OCI-LY3 (cell line): ENCODE measurements at regions not wholly inside any gene's neighbourhood (a gene's known extent, or its start where the extent isn't known, plus 50 kb on each side); places are given as distances from the start of the nearest gene placed in this dataset.

Experiments used
- H2AFZ ChIP-seq: fragments of 200-600, 300-600 bp; shearing (Covaris generic); 2 replicates; pipeline ENCODE4 v1.6.0; 2014; ENCODE audit warnings: antibody characterized with exemption, low read depth, low read length
- H3K27ac ChIP-seq: fragments of 200-600, 300-600 bp; sonication (generic); 2 replicates; pipeline ENCODE4 v1.5.1; 2014; ENCODE audit warnings: mild to moderate bottlenecking, low read length, moderate library complexity, mixed read lengths
- H3K27me3 ChIP-seq: fragments of 200-600, 300-600 bp; sonication (generic); 2 replicates; pipeline ENCODE4 v1.6.1; 2014; ENCODE audit warnings: low read depth, low read length, mixed read lengths
- H3K36me3 ChIP-seq: fragments of 200-600, 300-600 bp; sonication (generic); replicated peaks from 2 replicates; pipeline ENCODE3; 2014; ENCODE audit warnings: low read depth, low read length, mixed read lengths
- H3K4me1 ChIP-seq: fragments of 300-600, 200-600 bp; sonication (generic); 2 replicates; pipeline ENCODE4 v1.6.1; 2014; ENCODE audit warnings: low read length, mixed read lengths
- H3K4me2 ChIP-seq: fragments of 200-600, 300-600 bp; sonication (generic); 2 replicates; pipeline ENCODE4 v1.6.1; 2014; ENCODE audit warnings: low read length, mixed read lengths
- H3K4me3 ChIP-seq: fragments of 300-600, 200-600 bp; sonication (generic); 2 replicates; pipeline ENCODE4 v1.5.1; 2014; ENCODE audit warnings: antibody characterized with exemption, mild to moderate bottlenecking, low read length, moderate library complexity
- H3K79me2 ChIP-seq: fragments of 300-600, 200-600 bp; shearing (Covaris generic); 2 replicates; pipeline ENCODE4 v1.6.1; 2014; ENCODE audit warnings: mild to moderate bottlenecking, low read length, mixed read lengths
- H3K9ac ChIP-seq: fragments of 300-600, 200-600 bp; shearing (Covaris generic); 2 replicates; pipeline ENCODE4 v1.6.0; 2014; ENCODE audit warnings: mild to moderate bottlenecking, low read length, moderate library complexity
- H3K9me3 ChIP-seq: fragments of 200-600, 300-600 bp; shearing (Covaris generic); 2 replicates; pipeline ENCODE4 v1.6.1; 2014; ENCODE audit warnings: low read length, mixed read lengths; ENCODE audit not compliant: insufficient read depth
- H4K20me1 ChIP-seq: fragments of 200-600, 300-600 bp; sonication (generic); 2 replicates; pipeline ENCODE4 v1.6.1; 2016; ENCODE audit warnings: low read length, mixed read lengths; ENCODE audit not compliant: insufficient read depth
- CTCF ChIP-seq: fragments of 200-600, 300-600 bp; sonication (generic); IDR thresholded peaks from 2 replicates; pipeline ENCODE4 v1.5.1; 2014; ENCODE audit warnings: antibody characterized with exemption, low read length, low read depth
- EZH2phosphoT487 ChIP-seq: fragments of 200-600 bp; shearing (Covaris generic); IDR thresholded peaks from 2 replicates; pipeline ENCODE4 v1.6.1; 2018; ENCODE audit warnings: antibody characterized with exemption, mixed run types, low read depth

- no peak overlapping the region for H3K9ac ChIP-seq
- TF ChIP-seq CTCF = no peak
- TF ChIP-seq EZH2phosphoT487 = no peak
Measured at GRCh38 chr10:131641898-131642297, 258.9 kb upstream of the PPP2R2D start.

GRCh38 chr10:131642966-131643365 is 257.8 kb upstream of the PPP2R2D start:
- Histone ChIP-seq H3K9ac (no peak overlapping the region), H2AFZ (no peak overlapping the region), H4K20me1 (no peaks in the 10 kb centered on the region), H3K4me1 (peaks cover 10% of the 10 kb centered on the region; the same call in 1 of the 2 replicates), H3K79me2 (no peaks in the 10 kb centered on the region), H3K4me3 (no peak overlapping the region), H3K36me3 (no peaks in the 10 kb centered on the region), H3K4me2 (no peak overlapping the region), H3K27me3 (no peaks in the 10 kb centered on the region), H3K9me3 (no peaks in the 10 kb centered on the region), H3K27ac (no peak overlapping the region)
- TF ChIP-seq EZH2phosphoT487 (no peak), CTCF (no peak)

More at GRCh38 chr10:131641898-131642297, 258.9 kb upstream of the PPP2R2D start:
- Histone ChIP-seq H3K36me3 (no peaks in the 10 kb centered on the region), H4K20me1 (no peaks in the 10 kb centered on the region), H3K27ac (no peak overlapping the region), H3K9me3 (no peaks in the 10 kb centered on the region), H3K27me3 (no peaks in the 10 kb centered on the region), H3K4me2 (no peak overlapping the region), H3K4me1 (peaks cover 10% of the 10 kb centered on the region; the same call in 1 of the 2 replicates), H3K4me3 (no peak overlapping the region), H2AFZ (no peak overlapping the region), H3K79me2 (no peaks in the 10 kb centered on the region)

GRCh38 chr10:131644289-131644688 is 256.5 kb upstream of the PPP2R2D start:
- Histone ChIP-seq H3K27ac (no peak overlapping the region), H3K27me3 (no peaks in the 10 kb centered on the region), H3K36me3 (no peaks in the 10 kb centered on the region), H2AFZ (no peak overlapping the region), H3K4me3 (no peak overlapping the region), H3K9ac (no peak overlapping the region), H3K4me2 (no peak overlapping the region), H3K79me2 (no peaks in the 10 kb centered on the region), H4K20me1 (no peaks in the 10 kb centered on the region), H3K4me1 (peaks cover 10% of the 10 kb centered on the region; the same call in 1 of the 2 replicates), H3K9me3 (no peaks in the 10 kb centered on the region)
- TF ChIP-seq CTCF (no peak), EZH2phosphoT487 (no peak)

- no peak overlapping the region for H3K9ac ChIP-seq
Measured at GRCh38 chr10:131644864-131645658, 255.7 kb upstream of the PPP2R2D start.

More at GRCh38 chr10:131644864-131645658, 255.7 kb upstream of the PPP2R2D start:
- TF ChIP-seq EZH2phosphoT487 (no peak), CTCF (no peak)
- no peaks in the 10 kb centered on the region for H3K27me3 ChIP-seq
- no peaks in the 10 kb centered on the region for H4K20me1 ChIP-seq
- no peak overlapping the region for H3K4me2 ChIP-seq
- no peak overlapping the region for H3K27ac ChIP-seq
- H3K36me3 ChIP-seq = no peaks in the 10 kb centered on the region
- no peaks in the 10 kb centered on the region for H3K9me3 ChIP-seq
- H3K79me2 ChIP-seq = no peaks in the 10 kb centered on the region
- peaks cover 10% of the 10 kb centered on the region; the same call in 1 of the 2 replicates for H3K4me1 ChIP-seq
- no peak overlapping the region for H2AFZ ChIP-seq
- no peak overlapping the region for H3K4me3 ChIP-seq
